Activated B cell treated with CpG ODN at 0.5 μM for 24 hours (primary cell): ENCODE measurements at regions not wholly inside any gene's neighbourhood (a gene's known extent, or its start where the extent isn't known, plus 50 kb on each side); places are given as distances from the start of the nearest gene placed in this dataset.

Source experiments
- ATAC-seq: fragments of 200-7000 bp; cut with Tn5 transposase; one replicate; pipeline ENCODE4 v1.10.0; 2021; ENCODE audit warnings: low read depth, mild to moderate bottlenecking, moderate library complexity
- CTCF ChIA-PET: fragments of 350-600 bp; sonication (Branson Sonifier 250); formaldehyde crosslinking; loops from one replicate; lab custom pipeline; 2021; ENCODE audit warnings: antibody characterized with exemption; lab: Charles Lee
- POLR2A ChIA-PET: fragments of 350-600 bp; sonication (Branson Sonifier 250); formaldehyde crosslinking; loops from one replicate; lab custom pipeline; 2021; ENCODE audit warnings: antibody characterized with exemption; lab: Charles Lee
- DNase-seq: peaks from one replicate; pipeline ENCODE4 v3.0.0; 2022
- H3K27ac Mint-ChIP-seq: one replicate; pipeline ENCODE4 v1.8.0; 2020; ENCODE audit warnings: mixed read lengths
- H3K27me3 Mint-ChIP-seq: one replicate; pipeline ENCODE4 v1.8.0; 2021; ENCODE audit warnings: mixed read lengths
- H3K36me3 Mint-ChIP-seq: one replicate; pipeline ENCODE4 v1.8.0; 2021; ENCODE audit warnings: low read depth, mixed read lengths
- H3K4me1 Mint-ChIP-seq: one replicate; pipeline ENCODE4 v1.8.0; 2021; ENCODE audit warnings: mixed read lengths
- H3K4me3 Mint-ChIP-seq: one replicate; pipeline ENCODE4 v1.8.0; 2020; ENCODE audit warnings: mild to moderate bottlenecking, mixed read lengths
- H3K9me3 Mint-ChIP-seq: one replicate; pipeline ENCODE4 v1.8.0; 2020; ENCODE audit warnings: mixed read lengths
- CTCF ChIP-seq: fragments of 200-600 bp; IDR thresholded peaks from one replicate; pipeline ENCODE4 v1.8.0; 2022; ENCODE audit warnings: antibody characterized with exemption, mild to moderate bottlenecking
- intact Hi-C: fragments of 100-400 bp; cut with micrococcal nuclease; formaldehyde crosslinking; loops from one replicate; pipeline ENCODE4 v1.15.1; 2024

GRCh38 chr10:131456411-131456810 is 144.9 kb upstream of the TCERG1L start:
- H3K4me3 Mint-ChIP-seq = no peak overlapping the region
- H3K27ac Mint-ChIP-seq = no peak overlapping the region
- no peaks in the 10 kb centered on the region for H3K36me3 Mint-ChIP-seq
- DNase-seq = no peak
- no peak for TF ChIP-seq CTCF
- ATAC-seq = no peak
- H3K27me3 Mint-ChIP-seq = peaks cover 16% of the 10 kb centered on the region
- intact Hi-C loops = no loop called here
- POLR2A ChIA-PET = no interaction called here
- H3K9me3 Mint-ChIP-seq = no peaks in the 10 kb centered on the region
- no peaks in the 10 kb centered on the region for H3K4me1 Mint-ChIP-seq
- CTCF ChIA-PET = no interaction called here

GRCh38 chr10:131461093-131461492 is 149.6 kb upstream of the TCERG1L start:
- ATAC-seq (no peak), DNase-seq (no peak)
- CTCF ChIA-PET = no interaction called here
- no peak overlapping the region for H3K4me3 Mint-ChIP-seq
- H3K27ac Mint-ChIP-seq = no peak overlapping the region
- H3K4me1 Mint-ChIP-seq = no peaks in the 10 kb centered on the region
- no peaks in the 10 kb centered on the region for H3K9me3 Mint-ChIP-seq
- no peaks in the 10 kb centered on the region for H3K36me3 Mint-ChIP-seq
- no peaks in the 10 kb centered on the region for H3K27me3 Mint-ChIP-seq
- intact Hi-C loops = no loop called here
- no peak for TF ChIP-seq CTCF
- POLR2A ChIA-PET = no interaction called here

- H3K9me3 Mint-ChIP-seq = peaks cover 2% of the 10 kb centered on the region
- H3K27me3 Mint-ChIP-seq = no peaks in the 10 kb centered on the region
- no peak overlapping the region for H3K27ac Mint-ChIP-seq
- H3K4me3 Mint-ChIP-seq = no peak overlapping the region
- CTCF ChIA-PET = no interaction called here
- no peaks in the 10 kb centered on the region for H3K36me3 Mint-ChIP-seq
- H3K4me1 Mint-ChIP-seq = no peaks in the 10 kb centered on the region
- ATAC-seq (no peak), DNase-seq (no peak)
- TF ChIP-seq CTCF = no peak
- intact Hi-C loops = no loop called here
- POLR2A ChIA-PET = no interaction called here
Observed at GRCh38 chr10:131464789-131465188, 153.3 kb upstream of the TCERG1L start.

GRCh38 chr10:131469551-131469950 is 158.0 kb upstream of the TCERG1L start:
- H3K27me3 Mint-ChIP-seq = no peaks in the 10 kb centered on the region
- H3K9me3 Mint-ChIP-seq = peaks cover 2% of the 10 kb centered on the region
- H3K4me3 Mint-ChIP-seq = no peak overlapping the region
- ChIA-PET POLR2A (no interaction called here), CTCF (no interaction called here)
- no peak overlapping the region for H3K27ac Mint-ChIP-seq
- no peaks in the 10 kb centered on the region for H3K36me3 Mint-ChIP-seq
- no peak for ATAC-seq
- intact Hi-C loops = no loop called here
- no peaks in the 10 kb centered on the region for H3K4me1 Mint-ChIP-seq
- TF ChIP-seq CTCF = no peak
- no peak for DNase-seq

- intact Hi-C loops = no loop called here
- no peak for TF ChIP-seq CTCF
Observed at GRCh38 chr10:131473645-131474044, 162.1 kb upstream of the TCERG1L start.

More at GRCh38 chr10:131473645-131474044, 162.1 kb upstream of the TCERG1L start:
- ATAC-seq (no peak), DNase-seq (no peak)
- Mint-ChIP-seq H3K36me3 (no peaks in the 10 kb centered on the region), H3K27ac (no peak overlapping the region), H3K27me3 (no peaks in the 10 kb centered on the region), H3K4me3 (no peak overlapping the region), H3K4me1 (no peaks in the 10 kb centered on the region), H3K9me3 (no peaks in the 10 kb centered on the region)
- POLR2A ChIA-PET = no interaction called here
- CTCF ChIA-PET = no interaction called here
